ENCODE measurements at regions not wholly inside any gene's neighbourhood (a gene's known extent, or its start where the extent isn't known, plus 50 kb on each side); places are given as distances from the start of the nearest gene placed in this dataset.

- no peak for TF ChIP-seq CTCF (IDR thresholded peaks at IDR 0.05; ENCODE audit: poor library complexity, severe bottlenecking)
- no peaks in the 10 kb centered on the region for H3K4me1 ChIP-seq (ENCODE audit: insufficient read depth, poor library complexity, severe bottlenecking)
- DNase-seq (ENCODE audit: low spot score) (no peak), ATAC-seq (ENCODE audit: low read depth) (peak; percentile 50; the same call in 1 of the 3 replicates)
- H3K36me3 ChIP-seq (ENCODE audit: low read depth) = no peaks in the 10 kb centered on the region
- H3K9me3 ChIP-seq (ENCODE audit: severe bottlenecking) = no peaks in the 10 kb centered on the region
- H3K4me3 ChIP-seq (ENCODE audit: severe bottlenecking) = no peak overlapping the region
- H3K27me3 ChIP-seq (ENCODE audit: insufficient read depth, poor library complexity, severe bottlenecking) = no peaks in the 10 kb centered on the region
- H3K27ac ChIP-seq (ENCODE audit: poor library complexity, severe bottlenecking) = no peak overlapping the region
These were observed 115.3 kb upstream of the ARX start for GRCh38 chrX:25131055-25131454.

- Histone ChIP-seq H3K9me3 (ENCODE audit: severe bottlenecking) (no peaks in the 10 kb centered on the region), H3K4me3 (ENCODE audit: severe bottlenecking) (no peak overlapping the region), H3K27ac (ENCODE audit: poor library complexity, severe bottlenecking) (no peak overlapping the region), H3K4me1 (ENCODE audit: insufficient read depth, poor library complexity, severe bottlenecking) (no peaks in the 10 kb centered on the region), H3K36me3 (ENCODE audit: low read depth) (no peaks in the 10 kb centered on the region), H3K27me3 (ENCODE audit: insufficient read depth, poor library complexity, severe bottlenecking) (no peaks in the 10 kb centered on the region)
- no peak for ATAC-seq (ENCODE audit: low read depth)
- TF ChIP-seq CTCF (IDR thresholded peaks at IDR 0.05; ENCODE audit: poor library complexity, severe bottlenecking) = no peak
- no peak for DNase-seq (ENCODE audit: low spot score)
These were observed 114.9 kb upstream of the ARX start for GRCh38 chrX:25130619-25131018.

- TF ChIP-seq CTCF (IDR thresholded peaks at IDR 0.05; ENCODE audit: poor library complexity, severe bottlenecking) = no peak
- no peaks in the 10 kb centered on the region for H3K36me3 ChIP-seq (ENCODE audit: low read depth)
- no peak overlapping the region for H3K27ac ChIP-seq (ENCODE audit: poor library complexity, severe bottlenecking)
- H3K9me3 ChIP-seq (ENCODE audit: severe bottlenecking) = no peaks in the 10 kb centered on the region
- H3K4me1 ChIP-seq (ENCODE audit: insufficient read depth, poor library complexity, severe bottlenecking) = no peaks in the 10 kb centered on the region
- no peaks in the 10 kb centered on the region for H3K27me3 ChIP-seq (ENCODE audit: insufficient read depth, poor library complexity, severe bottlenecking)
- DNase-seq (ENCODE audit: low spot score) (no peak), ATAC-seq (ENCODE audit: low read depth) (no peak)
- no peak overlapping the region for H3K4me3 ChIP-seq (ENCODE audit: severe bottlenecking)
These were observed 109.7 kb upstream of the ARX start for GRCh38 chrX:25125483-25125882.

- Histone ChIP-seq H3K4me1 (ENCODE audit: insufficient read depth, poor library complexity, severe bottlenecking) (no peaks in the 10 kb centered on the region), H3K9me3 (ENCODE audit: severe bottlenecking) (no peaks in the 10 kb centered on the region), H3K27ac (ENCODE audit: poor library complexity, severe bottlenecking) (no peak overlapping the region), H3K4me3 (ENCODE audit: severe bottlenecking) (no peak overlapping the region), H3K36me3 (ENCODE audit: low read depth) (no peaks in the 10 kb centered on the region), H3K27me3 (ENCODE audit: insufficient read depth, poor library complexity, severe bottlenecking) (no peaks in the 10 kb centered on the region)
- DNase-seq (ENCODE audit: low spot score) = no peak
- no peak for ATAC-seq (ENCODE audit: low read depth)
- no peak for TF ChIP-seq CTCF (IDR thresholded peaks at IDR 0.05; ENCODE audit: poor library complexity, severe bottlenecking)
These were observed 108.6 kb upstream of the ARX start for GRCh38 chrX:25124391-25124790.

GRCh38 chrX:25112156-25112555, 96.4 kb upstream of the ARX start:
- Histone ChIP-seq H3K4me3 (ENCODE audit: severe bottlenecking) (no peak overlapping the region), H3K36me3 (ENCODE audit: low read depth) (no peaks in the 10 kb centered on the region), H3K27ac (ENCODE audit: poor library complexity, severe bottlenecking) (no peak overlapping the region), H3K9me3 (ENCODE audit: severe bottlenecking) (no peaks in the 10 kb centered on the region), H3K4me1 (ENCODE audit: insufficient read depth, poor library complexity, severe bottlenecking) (no peaks in the 10 kb centered on the region), H3K27me3 (ENCODE audit: insufficient read depth, poor library complexity, severe bottlenecking) (no peaks in the 10 kb centered on the region)
- TF ChIP-seq CTCF (IDR thresholded peaks at IDR 0.05; ENCODE audit: poor library complexity, severe bottlenecking) = no peak
- DNase-seq (ENCODE audit: low spot score) (no peak), ATAC-seq (ENCODE audit: low read depth) (no peak)
